Body of pancreas (tissue), 4 donors: ENCODE measurements at regions not wholly inside any gene's neighbourhood (a gene's known extent, or its start where the extent isn't known, plus 50 kb on each side); places are given as distances from the start of the nearest gene placed in this dataset.

Experiments
- CTCF ChIP-seq, 7 experiments: fragments of 450-650 bp in 4 of 7; fragments of 200-600 bp in 3 of 7; sonication (generic) in 3 of 7; IDR thresholded peaks; one replicate each; pipeline ENCODE4 v1.5.1; 2016 to 2019; ENCODE audit warnings: antibody characterized with exemption in 7 of 7
- POLR2A ChIP-seq, 3 donors: fragments of 450-650 bp; IDR thresholded peaks; one replicate each; pipeline ENCODE4 v1.6.1; 2016; ENCODE audit warnings: antibody characterized with exemption in 3 of 3, mild to moderate bottlenecking in 2 of 3

- TF ChIP-seq POLR2A (IDR thresholded peaks at IDR 0.05) (no peak), CTCF (IDR thresholded peaks at IDR 0.05) (no peak)
Measured at GRCh38 chr3:102258666-102259227, 176.1 kb upstream of the ZPLD1 start.
